Muscle layer of colon (tissue), 2 donors: ENCODE measurements at regions not wholly inside any gene's neighbourhood (a gene's known extent, or its start where the extent isn't known, plus 50 kb on each side); places are given as distances from the start of the nearest gene placed in this dataset.

ENCODE experiments used
- H3K27ac ChIP-seq: one replicate; pipeline ENCODE4 v1.7.0; 2013; ENCODE audit warnings: low read depth, mild to moderate bottlenecking, low read length, moderate library complexity
- H3K27me3 ChIP-seq, 2 donors: one replicate each; pipeline ENCODE4 v1.7.0; 2013; ENCODE audit warnings: low read length in 2 of 2, mild to moderate bottlenecking in 2 of 2; ENCODE audit not compliant: insufficient read depth in 2 of 2, control insufficient read depth in 1 of 2
- H3K36me3 ChIP-seq: one replicate; pipeline ENCODE4 v1.7.0; 2013; ENCODE audit warnings: mild to moderate bottlenecking, low read length; ENCODE audit not compliant: insufficient read depth
- H3K4me1 ChIP-seq: one replicate; pipeline ENCODE4 v1.7.0; 2013; ENCODE audit warnings: mild to moderate bottlenecking, low read length; ENCODE audit not compliant: insufficient read depth
- H3K4me3 ChIP-seq, 2 donors: one replicate each; pipeline ENCODE4 v1.7.0; 2013; ENCODE audit warnings: low read length in 2 of 2, low read depth in 1 of 2, mild to moderate bottlenecking in 1 of 2, moderate library complexity in 1 of 2
- H3K9ac ChIP-seq: one replicate; pipeline ENCODE4 v1.7.0; 2013; ENCODE audit warnings: low read length
- H3K9me3 ChIP-seq: one replicate; pipeline ENCODE4 v1.7.0; 2013; ENCODE audit warnings: mild to moderate bottlenecking, low read length
- donor health status: abdominal sarcoma.
- donor health status: Adenocarcinoma of cecum.

GRCh38 chr20:39150501-39150900 is 188.4 kb downstream of the DHX35 start:
- H3K27ac ChIP-seq = no peak overlapping the region
- no peak overlapping the region for H3K4me3 ChIP-seq
- no peaks in the 10 kb centered on the region for H3K9me3 ChIP-seq
- no peak overlapping the region for H3K9ac ChIP-seq
- H3K4me1 ChIP-seq = no peaks in the 10 kb centered on the region
- no peaks in the 10 kb centered on the region for H3K27me3 ChIP-seq
- H3K36me3 ChIP-seq = no peaks in the 10 kb centered on the region

GRCh38 chr20:39146394-39146793 is 184.2 kb downstream of the DHX35 start:
- H3K36me3 ChIP-seq = no peaks in the 10 kb centered on the region
- no peak overlapping the region for H3K27ac ChIP-seq
- H3K4me1 ChIP-seq = no peaks in the 10 kb centered on the region
- H3K4me3 ChIP-seq = no peak overlapping the region
- no peak overlapping the region for H3K9ac ChIP-seq
- no peaks in the 10 kb centered on the region for H3K9me3 ChIP-seq
- H3K27me3 ChIP-seq = no peaks in the 10 kb centered on the region

GRCh38 chr20:39145921-39146320 is 183.8 kb downstream of the DHX35 start:
- Histone ChIP-seq H3K27me3 (no peaks in the 10 kb centered on the region), H3K27ac (no peak overlapping the region), H3K9me3 (no peaks in the 10 kb centered on the region), H3K4me1 (no peaks in the 10 kb centered on the region), H3K36me3 (no peaks in the 10 kb centered on the region), H3K4me3 (no peak overlapping the region), H3K9ac (no peak overlapping the region)

GRCh38 chr20:39144757-39145156 is 182.6 kb downstream of the DHX35 start:
- H3K9ac ChIP-seq = no peak overlapping the region
- no peaks in the 10 kb centered on the region for H3K27me3 ChIP-seq
- no peak overlapping the region for H3K27ac ChIP-seq
- no peaks in the 10 kb centered on the region for H3K36me3 ChIP-seq
- no peak overlapping the region for H3K4me3 ChIP-seq
- no peaks in the 10 kb centered on the region for H3K4me1 ChIP-seq
- no peaks in the 10 kb centered on the region for H3K9me3 ChIP-seq

- no peak overlapping the region for H3K27ac ChIP-seq
- no peak overlapping the region for H3K4me3 ChIP-seq
- H3K9ac ChIP-seq = no peak overlapping the region
- H3K9me3 ChIP-seq = no peaks in the 10 kb centered on the region
- H3K36me3 ChIP-seq = no peaks in the 10 kb centered on the region
- H3K27me3 ChIP-seq = peaks cover 0 to 4% of the 10 kb centered on the region in 2 donors
- H3K4me1 ChIP-seq = no peaks in the 10 kb centered on the region
Measured at GRCh38 chr20:39142407-39143096, 180.4 kb downstream of the DHX35 start.

- no peak overlapping the region for H3K9ac ChIP-seq
- H3K4me1 ChIP-seq = no peaks in the 10 kb centered on the region
- H3K27me3 ChIP-seq = peaks cover 0 to 4% of the 10 kb centered on the region in 2 donors
- H3K9me3 ChIP-seq = no peaks in the 10 kb centered on the region
- H3K36me3 ChIP-seq = no peaks in the 10 kb centered on the region
- H3K4me3 ChIP-seq = no peak overlapping the region
- H3K27ac ChIP-seq = no peak overlapping the region
Measured at GRCh38 chr20:39137299-39137698, 175.2 kb downstream of the DHX35 start.

- H3K4me3 ChIP-seq = no peak overlapping the region
- H3K27me3 ChIP-seq = peaks cover 0 to 4% of the 10 kb centered on the region in 2 donors
- H3K36me3 ChIP-seq = no peaks in the 10 kb centered on the region
- H3K4me1 ChIP-seq = no peaks in the 10 kb centered on the region
- H3K9ac ChIP-seq = no peak overlapping the region
- H3K27ac ChIP-seq = no peak overlapping the region
- no peaks in the 10 kb centered on the region for H3K9me3 ChIP-seq
Measured at GRCh38 chr20:39136798-39137197, 174.7 kb downstream of the DHX35 start.

- Histone ChIP-seq H3K27me3 (peaks cover 0 to 4% of the 10 kb centered on the region in 2 donors), H3K36me3 (no peaks in the 10 kb centered on the region), H3K27ac (no peak overlapping the region), H3K9ac (no peak overlapping the region), H3K4me3 (no peak overlapping the region), H3K4me1 (no peaks in the 10 kb centered on the region), H3K9me3 (no peaks in the 10 kb centered on the region)
Measured at GRCh38 chr20:39135885-39136544, 173.9 kb downstream of the DHX35 start.

GRCh38 chr20:39133201-39133600 is 171.1 kb downstream of the DHX35 start:
- Histone ChIP-seq H3K36me3 (no peaks in the 10 kb centered on the region), H3K27ac (no peak overlapping the region), H3K27me3 (peaks cover 0 to under 1% of the 10 kb centered on the region in 2 donors), H3K4me1 (no peaks in the 10 kb centered on the region), H3K9ac (no peak overlapping the region), H3K4me3 (no peak overlapping the region), H3K9me3 (no peaks in the 10 kb centered on the region)

- no peaks in the 10 kb centered on the region for H3K36me3 ChIP-seq
- H3K9me3 ChIP-seq = no peaks in the 10 kb centered on the region
- no peak overlapping the region for H3K4me3 ChIP-seq
- H3K27ac ChIP-seq = no peak overlapping the region
- no peak overlapping the region for H3K9ac ChIP-seq
- H3K4me1 ChIP-seq = no peaks in the 10 kb centered on the region
- no peaks in the 10 kb centered on the region for H3K27me3 ChIP-seq
Measured at GRCh38 chr20:39132511-39132910, 170.4 kb downstream of the DHX35 start.

- Histone ChIP-seq H3K27ac (no peak overlapping the region), H3K9me3 (no peaks in the 10 kb centered on the region), H3K9ac (no peak overlapping the region), H3K36me3 (no peaks in the 10 kb centered on the region), H3K4me3 (no peak overlapping the region), H3K4me1 (no peaks in the 10 kb centered on the region), H3K27me3 (no peaks in the 10 kb centered on the region)
Measured at GRCh38 chr20:39132093-39132492, 169.9 kb downstream of the DHX35 start.

- no peaks in the 10 kb centered on the region for H3K9me3 ChIP-seq
- H3K4me1 ChIP-seq = no peaks in the 10 kb centered on the region
- no peak overlapping the region for H3K27ac ChIP-seq
- H3K4me3 ChIP-seq = no peak overlapping the region
- H3K27me3 ChIP-seq = no peaks in the 10 kb centered on the region
- H3K9ac ChIP-seq = no peak overlapping the region
- H3K36me3 ChIP-seq = no peaks in the 10 kb centered on the region
Measured at GRCh38 chr20:39130627-39131026, 168.5 kb downstream of the DHX35 start.
